BLaER1 (cell line): ENCODE measurements at regions not wholly inside any gene's neighbourhood (a gene's known extent, or its start where the extent isn't known, plus 50 kb on each side); places are given as distances from the start of the nearest gene placed in this dataset.

Source experiments
- H3K27ac ChIP-seq: shearing (Covaris generic); formaldehyde crosslinking; 2 replicates; pipeline ENCODE4 v1.8.1; 2022
- H3K27me3 ChIP-seq: shearing (Covaris generic); formaldehyde crosslinking; 2 replicates; pipeline ENCODE4 v1.8.1; 2022
- H3K36me3 ChIP-seq: shearing (Covaris generic); formaldehyde crosslinking; 2 replicates; pipeline ENCODE4 v1.8.1; 2022
- H3K4me1 ChIP-seq: shearing (Covaris generic); formaldehyde crosslinking; 2 replicates; pipeline ENCODE4 v1.8.1; 2022
- H3K4me2 ChIP-seq: shearing (Covaris generic); formaldehyde crosslinking; 2 replicates; pipeline ENCODE4 v1.8.1; 2022
- H3K4me3 ChIP-seq: shearing (Covaris generic); formaldehyde crosslinking; 2 replicates; pipeline ENCODE4 v1.8.1; 2022
- H3K9ac ChIP-seq: shearing (Covaris generic); formaldehyde crosslinking; 2 replicates; pipeline ENCODE4 v1.8.1; 2022
- H3K9me3 ChIP-seq: shearing (Covaris generic); formaldehyde crosslinking; 2 replicates; pipeline ENCODE4 v1.8.1; 2022
- H4K20me1 ChIP-seq: shearing (Covaris generic); formaldehyde crosslinking; 2 replicates; pipeline ENCODE4 v1.8.1; 2022
- Cebpa-rat ChIP-seq: shearing (Covaris generic); IDR thresholded peaks from 2 replicates; pipeline ENCODE4 v1.8.1; 2022

DNA sequence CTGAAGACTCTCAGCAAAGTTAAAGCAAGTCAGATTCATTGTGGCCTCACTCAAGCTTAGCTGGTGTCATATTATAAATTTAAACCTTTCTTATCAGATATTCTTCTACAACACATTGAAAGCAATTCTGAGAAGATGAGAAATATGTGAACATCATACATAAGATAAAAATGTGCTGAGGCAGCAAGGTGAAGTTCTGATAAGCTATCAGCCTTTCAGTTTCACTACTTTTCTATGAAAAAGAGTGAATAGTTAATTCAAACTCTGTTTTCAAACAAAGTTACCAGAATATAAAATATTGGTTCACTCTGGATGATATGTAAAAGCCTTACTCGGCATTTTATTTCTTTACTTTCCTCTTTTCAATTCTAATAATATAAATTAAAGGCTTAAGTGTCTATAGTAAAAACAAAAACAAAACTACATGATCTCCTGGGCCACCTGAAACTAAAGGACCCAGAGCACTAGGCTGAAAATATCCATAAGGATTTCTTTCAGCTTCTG lies 824.4 kb downstream of the MTRR start:
- Histone ChIP-seq H3K9me3 (no peaks in the 10 kb centered on the region), H4K20me1 (no peaks in the 10 kb centered on the region), H3K27me3 (no peaks in the 10 kb centered on the region), H3K9ac (no peak overlapping the region), H3K4me3 (no peak overlapping the region), H3K4me1 (no peaks in the 10 kb centered on the region), H3K36me3 (no peaks in the 10 kb centered on the region), H3K4me2 (no peak overlapping the region), H3K27ac (no peak overlapping the region)
- no peak for TF ChIP-seq Cebpa-rat

- no peaks in the 10 kb centered on the region for H4K20me1 ChIP-seq
- H3K36me3 ChIP-seq = no peaks in the 10 kb centered on the region
- TF ChIP-seq Cebpa-rat = no peak
- H3K4me2 ChIP-seq = no peak overlapping the region
- no peaks in the 10 kb centered on the region for H3K9me3 ChIP-seq
- H3K27ac ChIP-seq = no peak overlapping the region
- no peaks in the 10 kb centered on the region for H3K27me3 ChIP-seq
- no peak overlapping the region for H3K9ac ChIP-seq
- no peaks in the 10 kb centered on the region for H3K4me1 ChIP-seq
- no peak overlapping the region for H3K4me3 ChIP-seq
Observed at GRCh38 chr5:8694545-8694944, 825.6 kb downstream of the MTRR start.

DNA sequence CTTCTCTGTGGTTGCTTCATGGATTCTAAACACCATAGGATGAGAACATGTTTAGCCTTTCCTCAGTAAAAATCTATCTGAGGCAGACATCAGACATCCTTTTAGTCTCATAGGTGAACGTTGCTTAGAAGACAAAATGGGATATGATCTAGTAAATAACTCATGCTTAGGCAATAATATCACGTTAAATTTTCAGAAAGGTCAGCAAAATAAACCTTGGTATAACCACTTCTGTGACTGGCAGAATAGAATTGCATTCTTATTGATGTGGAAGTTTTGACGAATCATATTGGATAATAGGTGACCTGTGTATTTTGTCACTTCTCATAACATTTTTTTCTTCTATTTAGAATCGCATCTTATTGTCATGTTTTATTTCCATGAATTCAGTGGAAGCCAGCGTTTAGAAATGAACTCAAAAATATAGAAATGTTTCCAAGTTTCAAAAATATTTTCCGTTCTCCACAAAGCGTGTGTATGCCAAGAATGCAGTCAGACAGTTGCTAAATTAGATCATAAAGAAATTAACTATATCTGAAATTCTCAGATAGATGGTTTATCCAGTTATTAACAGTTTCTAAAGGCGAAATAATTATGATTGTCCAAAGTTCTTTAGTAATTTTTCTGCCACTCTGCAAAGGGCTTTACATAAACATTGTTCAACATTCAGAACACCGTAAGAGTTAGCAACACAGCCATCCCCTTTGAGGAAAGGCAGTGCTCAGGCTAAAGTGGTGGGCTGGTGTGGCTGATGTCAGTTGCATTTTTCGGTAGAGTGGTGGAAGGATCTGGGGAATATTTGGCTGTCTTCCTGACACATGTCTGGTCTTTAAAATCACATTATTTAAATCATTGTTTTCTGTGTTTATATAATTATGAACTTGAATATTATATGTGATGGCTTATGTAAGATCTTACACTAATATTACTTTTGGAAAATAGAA lies 827.2 kb downstream of the MTRR start:
- Histone ChIP-seq H3K9ac (no peak overlapping the region), H3K4me2 (no peak overlapping the region), H3K27me3 (no peaks in the 10 kb centered on the region), H3K9me3 (no peaks in the 10 kb centered on the region), H3K27ac (no peak overlapping the region), H3K4me1 (peaks cover 4% of the 10 kb centered on the region; the same call in 1 of the 2 replicates), H3K4me3 (no peak overlapping the region), H3K36me3 (no peaks in the 10 kb centered on the region), H4K20me1 (no peaks in the 10 kb centered on the region)
- no peak for TF ChIP-seq Cebpa-rat

DNA sequence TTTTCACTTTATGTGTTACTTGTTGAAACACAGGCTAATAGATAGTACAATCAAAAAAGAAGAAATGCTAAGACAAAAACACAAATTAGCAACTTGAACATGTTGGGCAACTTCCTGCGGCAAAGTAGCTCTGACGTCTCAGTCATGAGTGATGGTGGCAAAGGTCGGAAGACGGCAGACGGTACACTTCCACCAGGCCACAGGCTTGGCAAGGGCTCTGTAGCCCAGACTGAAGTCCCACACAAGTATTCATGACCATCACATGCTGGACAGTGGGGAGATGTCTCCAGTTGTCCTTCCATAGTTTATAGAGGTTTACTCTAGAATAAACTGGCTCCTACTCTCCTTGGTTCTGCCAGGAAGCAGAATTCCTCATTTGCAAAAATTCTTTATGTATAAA lies 831.3 kb downstream of the MTRR start:
- Histone ChIP-seq H4K20me1 (no peaks in the 10 kb centered on the region), H3K4me3 (no peak overlapping the region), H3K4me2 (no peak overlapping the region), H3K9ac (no peak overlapping the region), H3K9me3 (no peaks in the 10 kb centered on the region), H3K27ac (no peak overlapping the region), H3K36me3 (no peaks in the 10 kb centered on the region), H3K4me1 (peaks cover 6% of the 10 kb centered on the region; the same call in 1 of the 2 replicates), H3K27me3 (no peaks in the 10 kb centered on the region)
- TF ChIP-seq Cebpa-rat = no peak

GRCh38 chr5:8700671-8701070 lies 831.7 kb downstream of the MTRR start:
- no peaks in the 10 kb centered on the region for H3K36me3 ChIP-seq
- H3K4me1 ChIP-seq = peaks cover 6% of the 10 kb centered on the region; the same call in 1 of the 2 replicates
- H4K20me1 ChIP-seq = no peaks in the 10 kb centered on the region
- H3K9me3 ChIP-seq = no peaks in the 10 kb centered on the region
- no peak for TF ChIP-seq Cebpa-rat
- H3K9ac ChIP-seq = no peak overlapping the region
- H3K27me3 ChIP-seq = no peaks in the 10 kb centered on the region
- no peak overlapping the region for H3K27ac ChIP-seq
- H3K4me2 ChIP-seq = no peak overlapping the region
- H3K4me3 ChIP-seq = no peak overlapping the region

GRCh38 chr5:8701251-8701650 lies 832.3 kb downstream of the MTRR start:
- no peaks in the 10 kb centered on the region for H3K36me3 ChIP-seq
- TF ChIP-seq Cebpa-rat = no peak
- H3K27me3 ChIP-seq = no peaks in the 10 kb centered on the region
- H3K27ac ChIP-seq = no peak overlapping the region
- H3K9me3 ChIP-seq = no peaks in the 10 kb centered on the region
- no peak overlapping the region for H3K9ac ChIP-seq
- H4K20me1 ChIP-seq = no peaks in the 10 kb centered on the region
- no peak overlapping the region for H3K4me2 ChIP-seq
- H3K4me1 ChIP-seq = peaks cover 6% of the 10 kb centered on the region; the same call in 1 of the 2 replicates
- H3K4me3 ChIP-seq = no peak overlapping the region

GRCh38 chr5:8710426-8710930 lies 835.4 kb downstream of the SEMA5A start:
- H3K36me3 ChIP-seq = no peaks in the 10 kb centered on the region
- H3K27me3 ChIP-seq = no peaks in the 10 kb centered on the region
- TF ChIP-seq Cebpa-rat = no peak
- H3K4me1 ChIP-seq = no peaks in the 10 kb centered on the region
- no peak overlapping the region for H3K9ac ChIP-seq
- no peak overlapping the region for H3K27ac ChIP-seq
- no peaks in the 10 kb centered on the region for H3K9me3 ChIP-seq
- no peak overlapping the region for H3K4me2 ChIP-seq
- H3K4me3 ChIP-seq = no peak overlapping the region
- no peaks in the 10 kb centered on the region for H4K20me1 ChIP-seq

- Histone ChIP-seq H3K4me2 (no peak overlapping the region), H3K9me3 (no peaks in the 10 kb centered on the region), H3K9ac (no peak overlapping the region), H3K36me3 (no peaks in the 10 kb centered on the region), H3K27ac (no peak overlapping the region), H3K4me1 (no peaks in the 10 kb centered on the region), H4K20me1 (no peaks in the 10 kb centered on the region), H3K4me3 (no peak overlapping the region), H3K27me3 (no peaks in the 10 kb centered on the region)
- TF ChIP-seq Cebpa-rat = no peak
Observed at GRCh38 chr5:8714198-8714597, 831.7 kb downstream of the SEMA5A start.

DNA sequence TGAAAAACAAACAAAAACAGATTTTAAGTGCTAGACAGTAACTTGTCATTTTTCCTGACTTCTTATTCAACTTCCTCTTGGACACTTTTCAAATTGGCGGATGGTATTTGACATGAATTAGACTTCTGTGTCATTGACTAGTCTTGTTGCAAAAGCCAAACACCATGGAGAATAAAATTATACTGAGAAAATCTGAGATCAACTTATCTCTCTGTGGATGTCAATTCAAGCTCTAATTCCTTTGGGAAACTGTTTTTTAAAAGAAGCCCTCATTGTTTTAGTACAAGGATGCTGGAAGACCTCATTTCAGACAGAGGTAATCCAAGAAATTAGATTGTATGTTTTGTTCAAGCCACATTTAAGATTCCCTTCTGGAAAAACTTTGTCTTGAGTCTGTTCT lies 831.0 kb downstream of the SEMA5A start:
- TF ChIP-seq Cebpa-rat = no peak
- no peaks in the 10 kb centered on the region for H3K4me1 ChIP-seq
- no peak overlapping the region for H3K27ac ChIP-seq
- H3K9me3 ChIP-seq = no peaks in the 10 kb centered on the region
- no peaks in the 10 kb centered on the region for H4K20me1 ChIP-seq
- H3K4me2 ChIP-seq = no peak overlapping the region
- H3K36me3 ChIP-seq = no peaks in the 10 kb centered on the region
- H3K9ac ChIP-seq = no peak overlapping the region
- H3K27me3 ChIP-seq = no peaks in the 10 kb centered on the region
- H3K4me3 ChIP-seq = no peak overlapping the region

GRCh38 chr5:8719796-8720195 lies 826.1 kb downstream of the SEMA5A start:
- no peak for TF ChIP-seq Cebpa-rat
- Histone ChIP-seq H3K27me3 (no peaks in the 10 kb centered on the region), H3K4me2 (no peak overlapping the region), H3K4me1 (no peaks in the 10 kb centered on the region), H3K4me3 (no peak overlapping the region), H3K36me3 (no peaks in the 10 kb centered on the region), H3K9ac (no peak overlapping the region), H3K9me3 (no peaks in the 10 kb centered on the region), H4K20me1 (no peaks in the 10 kb centered on the region), H3K27ac (no peak overlapping the region)
